Naive thymus-derived CD4-positive, alpha-beta T cell (primary cell): ENCODE measurements at regions not wholly inside any gene's neighbourhood (a gene's known extent, or its start where the extent isn't known, plus 50 kb on each side); places are given as distances from the start of the nearest gene placed in this dataset.

Source experiments
- ATAC-seq: fragments of 150-1000 bp; cut with Tn5 transposase; 2 replicates; pipeline ENCODE4 v1.10.0; 2021; ENCODE audit warnings: mild to moderate bottlenecking, moderate library complexity
- CTCF ChIA-PET: fragments of 350-600 bp; sonication (Branson Sonifier 250); formaldehyde crosslinking; loops from one replicate; lab custom pipeline; 2021; ENCODE audit warnings: antibody characterized with exemption; lab: Charles Lee
- POLR2A ChIA-PET: fragments of 350-600 bp; sonication (Branson Sonifier 250); formaldehyde crosslinking; loops from one replicate; lab custom pipeline; 2021; ENCODE audit warnings: antibody characterized with exemption, inconsistent platforms; lab: Charles Lee
- DNase-seq, 9 donors: peaks; one replicate each; pipeline versions ENCODE4 v3.0.0 to v3.0.0-alpha.2; 2020 to 2022; ENCODE audit warnings: mixed read lengths in 1 of 9
- H3K27ac ChIP-seq: one replicate; pipeline ENCODE4 v1.7.0; 2013; ENCODE audit warnings: mild to moderate bottlenecking, low read depth, low read length, moderate library complexity
- H3K27me3 ChIP-seq, 2 donors: one replicate each; pipeline ENCODE4 v1.7.0; 2013; ENCODE audit warnings: low read length in 2 of 2, mild to moderate bottlenecking in 2 of 2, moderate library complexity in 2 of 2; ENCODE audit not compliant: control insufficient read depth in 2 of 2, insufficient read depth in 2 of 2
- H3K36me3 ChIP-seq, 3 experiments: 1 replicate in 2 of 3; 2 replicates in 1 of 3; pipeline ENCODE4 v1.7.0; 2013; ENCODE audit warnings: low read length in 3 of 3, mild to moderate bottlenecking in 3 of 3, moderate library complexity in 1 of 3; ENCODE audit not compliant: insufficient read depth in 3 of 3, control insufficient read depth in 2 of 3
- H3K4me1 ChIP-seq, 2 donors: one replicate each; pipeline ENCODE4 v1.7.0; 2013; ENCODE audit warnings: low read length in 2 of 2, mild to moderate bottlenecking in 2 of 2, moderate library complexity in 1 of 2; ENCODE audit not compliant: control insufficient read depth in 2 of 2, insufficient read depth in 2 of 2
- H3K4me3 ChIP-seq: 2 replicates; pipeline ENCODE4 v1.7.0; 2013; ENCODE audit warnings: mild to moderate bottlenecking, low read length
- H3K9me3 ChIP-seq, 3 experiments: 1 replicate in 2 of 3; 2 replicates in 1 of 3; pipeline ENCODE4 v1.7.0; 2013; ENCODE audit warnings: low read length in 3 of 3; ENCODE audit not compliant: control insufficient read depth in 2 of 3
- H3K27ac Mint-ChIP-seq, 9 donors: one replicate each; pipeline ENCODE4 v1.8.0; 2020 to 2022; ENCODE audit warnings: mixed read lengths in 9 of 9, mild to moderate bottlenecking in 8 of 9, moderate library complexity in 5 of 9, inconsistent platforms in 2 of 9
- H3K27me3 Mint-ChIP-seq, 5 donors: one replicate each; pipeline ENCODE4 v1.8.0; 2021 to 2022; ENCODE audit warnings: mixed read lengths in 5 of 5, mild to moderate bottlenecking in 1 of 5
- H3K36me3 Mint-ChIP-seq, 5 donors: one replicate each; pipeline ENCODE4 v1.8.0; 2020 to 2022; ENCODE audit warnings: mixed read lengths in 5 of 5, mild to moderate bottlenecking in 3 of 5, inconsistent platforms in 1 of 5
- H3K4me1 Mint-ChIP-seq, 7 donors: one replicate each; pipeline ENCODE4 v1.8.0; 2020 to 2022; ENCODE audit warnings: mixed read lengths in 7 of 7, mild to moderate bottlenecking in 3 of 7, inconsistent platforms in 1 of 7
- H3K4me3 Mint-ChIP-seq, 10 donors: one replicate each; pipeline ENCODE4 v1.8.0; 2020 to 2022; ENCODE audit warnings: mild to moderate bottlenecking in 10 of 10, mixed read lengths in 10 of 10, moderate library complexity in 6 of 10, inconsistent platforms in 2 of 10
- H3K9me3 Mint-ChIP-seq, 11 donors: one replicate each; pipeline ENCODE4 v1.8.0; 2020 to 2022; ENCODE audit warnings: mixed read lengths in 11 of 11, mild to moderate bottlenecking in 4 of 11, inconsistent platforms in 1 of 11, moderate library complexity in 1 of 11
- intact Hi-C, 2 donors: fragments of 100-400 bp; cut with micrococcal nuclease; formaldehyde crosslinking; loops; one replicate each; pipeline ENCODE4 v1.15.1; 2023

DNA sequence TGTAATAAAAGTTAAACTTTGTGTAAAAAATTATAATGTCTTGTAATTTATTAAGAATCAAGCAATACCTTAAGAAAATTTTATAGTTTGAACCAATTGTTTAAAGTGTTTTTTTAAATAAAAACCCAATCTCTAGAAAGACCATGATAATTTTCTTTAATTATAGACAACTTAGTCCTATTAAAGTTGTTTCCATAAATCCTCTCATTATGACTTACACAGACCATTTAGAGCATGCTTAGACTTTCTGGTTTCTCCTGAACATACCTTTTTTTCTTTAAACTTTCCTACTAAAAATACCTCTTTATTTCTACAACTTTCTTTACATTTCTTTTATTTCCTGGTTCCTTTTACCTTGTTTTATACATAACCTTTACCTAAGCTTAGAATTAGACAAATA is 837.4 kb downstream of the PCDH19 start:
- Histone ChIP-seq H3K36me3 (no peaks in the 10 kb centered on the region), H3K27me3 (no peaks in the 10 kb centered on the region), H3K27ac (no peak overlapping the region), H3K4me3 (no peak overlapping the region), H3K4me1 (no peaks in the 10 kb centered on the region), H3K9me3 (no peaks in the 10 kb centered on the region)
- no peak for ATAC-seq
- Mint-ChIP-seq H3K4me3 (no peak overlapping the region), H3K9me3 (peaks cover 3 to 25% (median 10%) of the 10 kb centered on the region in 11 donors), H3K27me3 (no peaks in the 10 kb centered on the region), H3K27ac (no peak overlapping the region), H3K36me3 (peaks cover 0 to 5% (median 0%) of the 10 kb centered on the region in 5 donors), H3K4me1 (no peaks in the 10 kb centered on the region)
- intact Hi-C loops = no loop called here
- CTCF ChIA-PET = no interaction called here
- DNase-seq = no peak
- POLR2A ChIA-PET = no interaction called here

DNA sequence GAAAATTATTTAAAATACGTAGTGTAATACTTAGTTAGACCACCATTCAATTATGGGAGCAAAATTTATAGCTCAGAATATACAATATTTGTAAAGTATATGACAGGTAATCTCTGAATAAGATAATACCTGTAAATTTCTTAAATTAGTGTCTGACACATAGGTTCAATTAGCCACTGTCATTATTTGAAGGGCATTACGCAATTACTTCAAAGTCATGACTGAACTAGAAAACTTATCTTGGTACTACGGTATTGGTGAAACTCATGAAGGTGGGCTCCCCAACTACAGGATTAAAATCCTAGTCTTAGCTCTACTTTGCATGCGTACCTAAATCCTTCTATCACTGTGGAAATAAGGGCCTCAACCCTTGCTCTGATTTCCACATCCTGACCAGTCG is 860.7 kb downstream of the PCDH19 start:
- no peak overlapping the region for H3K4me3 ChIP-seq
- ChIA-PET CTCF (no interaction called here), POLR2A (no interaction called here)
- no peaks in the 10 kb centered on the region for H3K27me3 ChIP-seq
- H3K9me3 ChIP-seq = no peaks in the 10 kb centered on the region
- Mint-ChIP-seq H3K9me3 (peaks cover 0 to 10% (median 1%) of the 10 kb centered on the region in 11 donors), H3K27me3 (no peaks in the 10 kb centered on the region), H3K4me1 (no peaks in the 10 kb centered on the region), H3K36me3 (no peaks in the 10 kb centered on the region), H3K27ac (no peak overlapping the region), H3K4me3 (no peak overlapping the region)
- no peaks in the 10 kb centered on the region for H3K4me1 ChIP-seq
- no peak for ATAC-seq
- no peak overlapping the region for H3K27ac ChIP-seq
- intact Hi-C loops = no loop called here
- H3K36me3 ChIP-seq = no peaks in the 10 kb centered on the region
- DNase-seq = no peak

- Histone ChIP-seq H3K27me3 (no peaks in the 10 kb centered on the region), H3K27ac (no peak overlapping the region), H3K9me3 (no peaks in the 10 kb centered on the region), H3K36me3 (no peaks in the 10 kb centered on the region), H3K4me1 (no peaks in the 10 kb centered on the region), H3K4me3 (no peak overlapping the region)
- Mint-ChIP-seq H3K36me3 (no peaks in the 10 kb centered on the region), H3K9me3 (peaks cover 0 to 7% (median 0%) of the 10 kb centered on the region in 11 donors), H3K27me3 (no peaks in the 10 kb centered on the region), H3K27ac (no peak overlapping the region), H3K4me1 (no peaks in the 10 kb centered on the region), H3K4me3 (no peak overlapping the region)
- CTCF ChIA-PET = no interaction called here
- ATAC-seq = no peak
- intact Hi-C loops = no loop called here
- POLR2A ChIA-PET = no interaction called here
- DNase-seq = no peak
These were observed 887.6 kb downstream of the PCDH19 start for GRCh38 chrX:99522450-99522849.

GRCh38 chrX:99507768-99508167 is 902.3 kb downstream of the PCDH19 start:
- H3K36me3 Mint-ChIP-seq = no peaks in the 10 kb centered on the region
- no peak for ATAC-seq
- H3K4me3 Mint-ChIP-seq = no peak overlapping the region
- H3K4me3 ChIP-seq = no peak overlapping the region
- H3K27ac ChIP-seq = no peak overlapping the region
- no peaks in the 10 kb centered on the region for H3K4me1 Mint-ChIP-seq
- intact Hi-C loops = no loop called here
- peaks cover 0 to 5% (median 0%) of the 10 kb centered on the region in 11 donors for H3K9me3 Mint-ChIP-seq
- H3K27me3 Mint-ChIP-seq = no peaks in the 10 kb centered on the region
- no peaks in the 10 kb centered on the region for H3K9me3 ChIP-seq
- H3K4me1 ChIP-seq = no peaks in the 10 kb centered on the region
- CTCF ChIA-PET = no interaction called here
- no peaks in the 10 kb centered on the region for H3K27me3 ChIP-seq
- H3K36me3 ChIP-seq = no peaks in the 10 kb centered on the region
- POLR2A ChIA-PET = no interaction called here
- no peak for DNase-seq
- no peak overlapping the region for H3K27ac Mint-ChIP-seq

GRCh38 chrX:99495453-99495852 is 914.6 kb downstream of the PCDH19 start:
- no peak overlapping the region for H3K4me3 Mint-ChIP-seq
- peaks cover 0 to 6% (median 2%) of the 10 kb centered on the region in 11 donors for H3K9me3 Mint-ChIP-seq
- CTCF ChIA-PET = no interaction called here
- Histone ChIP-seq H3K4me3 (no peak overlapping the region), H3K27me3 (no peaks in the 10 kb centered on the region), H3K9me3 (no peaks in the 10 kb centered on the region), H3K27ac (no peak overlapping the region), H3K4me1 (no peaks in the 10 kb centered on the region), H3K36me3 (no peaks in the 10 kb centered on the region)
- H3K4me1 Mint-ChIP-seq = no peaks in the 10 kb centered on the region
- H3K27me3 Mint-ChIP-seq = no peaks in the 10 kb centered on the region
- POLR2A ChIA-PET = no interaction called here
- H3K27ac Mint-ChIP-seq = no peak overlapping the region
- no peaks in the 10 kb centered on the region for H3K36me3 Mint-ChIP-seq
- ATAC-seq (no peak), DNase-seq (no peak)
- intact Hi-C loops = no loop called here

- no peaks in the 10 kb centered on the region for H3K36me3 ChIP-seq
- Mint-ChIP-seq H3K36me3 (no peaks in the 10 kb centered on the region), H3K9me3 (peaks cover 0 to 6% (median 2%) of the 10 kb centered on the region in 11 donors), H3K4me3 (no peak overlapping the region), H3K4me1 (no peaks in the 10 kb centered on the region), H3K27me3 (no peaks in the 10 kb centered on the region), H3K27ac (no peak overlapping the region)
- ATAC-seq (no peak), DNase-seq (no peak)
- no peak overlapping the region for H3K27ac ChIP-seq
- H3K9me3 ChIP-seq = no peaks in the 10 kb centered on the region
- no peaks in the 10 kb centered on the region for H3K4me1 ChIP-seq
- H3K4me3 ChIP-seq = no peak overlapping the region
- ChIA-PET CTCF (no interaction called here), POLR2A (no interaction called here)
- H3K27me3 ChIP-seq = no peaks in the 10 kb centered on the region
- intact Hi-C loops = no loop called here
These were observed 915.4 kb downstream of the PCDH19 start for GRCh38 chrX:99494668-99495067.

DNA sequence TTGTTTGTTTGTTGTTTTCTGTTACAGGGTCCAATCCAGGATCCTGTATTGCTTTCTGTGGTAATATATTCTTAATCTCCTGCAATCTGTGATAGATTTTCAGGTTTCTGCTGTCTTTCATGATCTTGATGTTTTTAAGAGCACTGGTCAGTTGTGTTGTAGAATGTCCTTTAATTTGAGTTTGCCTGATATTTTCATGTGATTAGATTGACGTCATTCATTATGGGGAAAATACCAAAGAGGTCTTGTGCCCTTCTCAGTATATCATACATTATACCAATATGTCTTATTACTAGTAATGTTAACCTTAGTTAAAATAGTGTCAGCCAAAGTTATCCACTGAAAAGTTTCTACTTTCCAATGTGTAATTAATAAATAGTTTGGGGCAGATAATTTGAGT is 929.3 kb downstream of the PCDH19 start:
- Mint-ChIP-seq H3K27me3 (no peaks in the 10 kb centered on the region), H3K4me1 (peaks cover 0 to 1% (median 0%) of the 10 kb centered on the region in 7 donors), H3K4me3 (no peak overlapping the region), H3K36me3 (no peaks in the 10 kb centered on the region), H3K27ac (no peak overlapping the region), H3K9me3 (no peaks in the 10 kb centered on the region)
- Histone ChIP-seq H3K36me3 (no peaks in the 10 kb centered on the region), H3K4me3 (no peak overlapping the region), H3K27ac (no peak overlapping the region), H3K27me3 (no peaks in the 10 kb centered on the region), H3K4me1 (no peaks in the 10 kb centered on the region), H3K9me3 (no peaks in the 10 kb centered on the region)
- intact Hi-C loops = no loop called here
- CTCF ChIA-PET = no interaction called here
- DNase-seq (no peak), ATAC-seq (no peak)
- POLR2A ChIA-PET = no interaction called here
